GM21360 (cell line): ENCODE measurements at regions not wholly inside any gene's neighbourhood (a gene's known extent, or its start where the extent isn't known, plus 50 kb on each side); places are given as distances from the start of the nearest gene placed in this dataset.
"Not testable (repeated sequence)": the region's sequence is repeated elsewhere in the genome, so short reads cannot be mapped to it uniquely, and the experiment has no call there.

Source experiments
- ATAC-seq: cut with Tn5 transposase; IDR thresholded peaks from one replicate; pipeline ENCODE4 v1.9.1; 2021; ENCODE audit warnings: mild to moderate bottlenecking, moderate library complexity; ENCODE audit not compliant: unreplicated experiment

GRCh38 chr1:79547514-79547913 lies 541.0 kb upstream of the ADGRL4 start:
- ATAC-seq: no peak

- ATAC-seq: no peak
Measured at GRCh38 chr1:79543394-79543793, 536.9 kb upstream of the ADGRL4 start.

GRCh38 chr1:79539001-79539400 lies 532.5 kb upstream of the ADGRL4 start:
- no peak for ATAC-seq

- ATAC-seq: no peak
Measured at GRCh38 chr1:79532555-79532954, 526.0 kb upstream of the ADGRL4 start.

GRCh38 chr1:79531790-79532189 lies 525.3 kb upstream of the ADGRL4 start:
- no peak for ATAC-seq

GRCh38 chr1:79530476-79530875 lies 523.9 kb upstream of the ADGRL4 start:
- ATAC-seq: no peak

GRCh38 chr1:79530055-79530454 lies 523.5 kb upstream of the ADGRL4 start:
- no peak for ATAC-seq

- ATAC-seq: no peak
Measured at GRCh38 chr1:79524126-79524525, 517.6 kb upstream of the ADGRL4 start.

- ATAC-seq: no peak
Measured at GRCh38 chr1:79519084-79519760, 512.7 kb upstream of the ADGRL4 start.

GRCh38 chr1:79517470-79518224 lies 511.1 kb upstream of the ADGRL4 start:
- ATAC-seq: no peak

- ATAC-seq: no peak
Measured at GRCh38 chr1:79507770-79508169, 501.2 kb upstream of the ADGRL4 start.

GRCh38 chr1:79501153-79501552 lies 494.6 kb upstream of the ADGRL4 start:
- ATAC-seq: no peak

- ATAC-seq: no peak
Measured at GRCh38 chr1:79499541-79499940, 493.0 kb upstream of the ADGRL4 start.

- ATAC-seq: peak; percentile 87
Measured at GRCh38 chr1:79497193-79497773, 490.8 kb upstream of the ADGRL4 start.

GRCh38 chr1:79496129-79496528 lies 489.6 kb upstream of the ADGRL4 start:
- no peak for ATAC-seq

GRCh38 chr1:79493702-79494101 lies 487.2 kb upstream of the ADGRL4 start:
- ATAC-seq: not testable (repeated sequence)

- ATAC-seq: not testable (repeated sequence)
Measured at GRCh38 chr1:79488572-79489121, 482.1 kb upstream of the ADGRL4 start.

- no peak for ATAC-seq
Measured at GRCh38 chr1:79478728-79479373, 472.3 kb upstream of the ADGRL4 start.

- ATAC-seq: no peak
Measured at GRCh38 chr1:79478160-79478559, 471.6 kb upstream of the ADGRL4 start.

- ATAC-seq: peak; percentile 86
Measured at GRCh38 chr1:79472067-79472656, 465.6 kb upstream of the ADGRL4 start.

- ATAC-seq: no peak
Measured at GRCh38 chr1:79469139-79469538, 462.6 kb upstream of the ADGRL4 start.
